PC-9 (cell line): ENCODE measurements at regions not wholly inside any gene's neighbourhood (a gene's known extent, or its start where the extent isn't known, plus 50 kb on each side); places are given as distances from the start of the nearest gene placed in this dataset.

ENCODE experiments used
- BruUV-seq: library from RNA; stranded (reverse); fragments of 400-500 nt; replicated peaks from 2 replicates; lab custom pipeline; 2021; lab: Mats Ljungman, UMichigan
- CTCF ChIA-PET: fragments of 300-600 bp; sonication (Branson Sonifier 250); formaldehyde crosslinking; loops from one replicate; lab custom pipeline; 2022; ENCODE audit warnings: antibody characterized with exemption; lab: Charles Lee
- POLR2A ChIA-PET: fragments of 300-600 bp; sonication (Branson Sonifier 250); formaldehyde crosslinking; loops from one replicate; lab custom pipeline; 2022; ENCODE audit warnings: antibody characterized with exemption; ENCODE audit not compliant: unreplicated experiment; lab: Charles Lee
- DNase-seq, 2 experiments: peaks; one replicate each; pipeline versions ENCODE4 v3.0.0 to v3.0.0-alpha.2; 2015 to 2022; ENCODE audit warnings: mixed read lengths in 1 of 2
- H2AFZ ChIP-seq: fragments of 200-600 bp; sonication (generic); 2 replicates; pipeline ENCODE4 v1.8.1; 2017; ENCODE audit warnings: antibody characterized with exemption
- H3F3A ChIP-seq: fragments of 200-600 bp; sonication (generic); 2 replicates; pipeline ENCODE4 v1.8.1; 2017; ENCODE audit warnings: antibody characterized with exemption, mild to moderate bottlenecking, low read depth; ENCODE audit not compliant: insufficient read depth
- H3K27ac ChIP-seq: fragments of 200-600 bp; sonication (generic); 2 replicates; pipeline ENCODE4 v1.6.1; 2016; ENCODE audit warnings: mixed run types
- H3K27me3 ChIP-seq: fragments of 200-600 bp; sonication (generic); 2 replicates; pipeline ENCODE4 v1.6.1; 2016; ENCODE audit warnings: low read depth, mixed run types; ENCODE audit not compliant: insufficient read depth
- H3K36me3 ChIP-seq: fragments of 200-600 bp; sonication (generic); 2 replicates; pipeline ENCODE4 v1.6.1; 2016; ENCODE audit warnings: low read depth, mixed run types
- H3K4me1 ChIP-seq: fragments of 200-600 bp; sonication (generic); replicated peaks from 2 replicates; pipeline ENCODE4 v1.6.1; 2016; ENCODE audit warnings: mixed run types; ENCODE audit not compliant: insufficient read depth
- H3K4me2 ChIP-seq: fragments of 200-600 bp; sonication (generic); 2 replicates; pipeline ENCODE4 v1.6.1; 2017; ENCODE audit warnings: mixed run types
- H3K4me3 ChIP-seq: fragments of 200-600 bp; sonication (generic); 2 replicates; pipeline ENCODE4 v1.6.1; 2016; ENCODE audit warnings: mixed run types
- H3K79me2 ChIP-seq: fragments of 200-600 bp; sonication (generic); 2 replicates; pipeline ENCODE4 v1.6.1; 2017; ENCODE audit warnings: low read depth, mixed run types
- H3K9me2 ChIP-seq: fragments of 200-600 bp; sonication (generic); 2 replicates; pipeline ENCODE4 v1.8.1; 2017; ENCODE audit warnings: mild to moderate bottlenecking; ENCODE audit not compliant: insufficient read depth
- H3K9me3 ChIP-seq: fragments of 200-600 bp; sonication (generic); 2 replicates; pipeline ENCODE4 v1.8.1; 2016; ENCODE audit warnings: low read depth; ENCODE audit not compliant: insufficient read depth
- H4K20me1 ChIP-seq: fragments of 200-600 bp; sonication (generic); 2 replicates; pipeline ENCODE4 v1.8.1; 2017; ENCODE audit not compliant: insufficient read depth
- EZH2 ChIP-seq: fragments of 200-600 bp; sonication (generic); IDR thresholded peaks from 2 replicates; pipeline ENCODE4 v1.8.0; 2017; ENCODE audit warnings: antibody characterized with exemption, low read depth
- intact Hi-C: fragments of 100-400 bp; cut with micrococcal nuclease; formaldehyde crosslinking; loops from one replicate; pipeline ENCODE4 v1.10.0; 2022; ENCODE audit not compliant: unreplicated experiment
- TF ChIP-seq, protein P1 (sequence below): fragments of 200-600 bp; sonication (generic); conservative IDR thresholded peaks from 2 replicates; pipeline ENCODE4 v1.6.1; 2017; ENCODE audit warnings: mixed run types, antibody characterized with exemption, mild to moderate bottlenecking, moderate library complexity

DNA sequence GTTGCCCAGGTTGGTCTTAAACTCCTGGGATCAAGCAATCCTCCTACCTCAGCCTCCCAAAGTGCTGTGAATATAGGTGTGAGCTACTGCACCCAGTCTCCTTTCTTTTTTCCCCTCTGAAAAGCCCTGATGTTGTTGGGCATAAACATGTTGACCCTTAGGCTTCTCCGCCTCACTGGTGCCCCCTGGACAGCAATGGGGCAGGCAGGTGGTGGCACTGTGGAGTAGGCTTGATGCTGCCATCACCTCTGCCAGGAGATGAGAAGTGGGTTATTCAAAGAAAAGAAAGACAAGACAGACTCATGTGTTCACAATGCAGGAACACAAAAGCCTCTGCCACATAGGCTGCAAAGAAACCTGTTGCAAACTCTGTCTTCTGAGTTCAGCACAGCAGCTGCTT, 169.9 kb downstream of the EN1 start:
- Histone ChIP-seq H3K4me2 (no peak overlapping the region), H3K4me1 (peaks cover 27% of the 10 kb centered on the region), H3K27ac (no peak overlapping the region), H3F3A (0 out of 2 replicates have a peak, but pooled peaks cover 4% of the 10 kb centered on the region), H3K9me3 (no peaks in the 10 kb centered on the region), H3K9me2 (no peaks in the 10 kb centered on the region), H3K36me3 (no peaks in the 10 kb centered on the region), H3K4me3 (no peak overlapping the region), H2AFZ (no peak overlapping the region), H3K27me3 (no peaks in the 10 kb centered on the region), H3K79me2 (no peaks in the 10 kb centered on the region), H4K20me1 (no peaks in the 10 kb centered on the region)
- POLR2A ChIA-PET = no interaction called here
- no peak for TF ChIP-seq EZH2
- TF ChIP-seq, protein P1, sequence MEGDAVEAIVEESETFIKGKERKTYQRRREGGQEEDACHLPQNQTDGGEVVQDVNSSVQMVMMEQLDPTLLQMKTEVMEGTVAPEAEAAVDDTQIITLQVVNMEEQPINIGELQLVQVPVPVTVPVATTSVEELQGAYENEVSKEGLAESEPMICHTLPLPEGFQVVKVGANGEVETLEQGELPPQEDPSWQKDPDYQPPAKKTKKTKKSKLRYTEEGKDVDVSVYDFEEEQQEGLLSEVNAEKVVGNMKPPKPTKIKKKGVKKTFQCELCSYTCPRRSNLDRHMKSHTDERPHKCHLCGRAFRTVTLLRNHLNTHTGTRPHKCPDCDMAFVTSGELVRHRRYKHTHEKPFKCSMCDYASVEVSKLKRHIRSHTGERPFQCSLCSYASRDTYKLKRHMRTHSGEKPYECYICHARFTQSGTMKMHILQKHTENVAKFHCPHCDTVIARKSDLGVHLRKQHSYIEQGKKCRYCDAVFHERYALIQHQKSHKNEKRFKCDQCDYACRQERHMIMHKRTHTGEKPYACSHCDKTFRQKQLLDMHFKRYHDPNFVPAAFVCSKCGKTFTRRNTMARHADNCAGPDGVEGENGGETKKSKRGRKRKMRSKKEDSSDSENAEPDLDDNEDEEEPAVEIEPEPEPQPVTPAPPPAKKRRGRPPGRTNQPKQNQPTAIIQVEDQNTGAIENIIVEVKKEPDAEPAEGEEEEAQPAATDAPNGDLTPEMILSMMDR = no peak
- no peak for DNase-seq
- CTCF ChIA-PET = no interaction called here
- BruUV-seq = no TSS peak
- intact Hi-C loops = no loop called here

DNA sequence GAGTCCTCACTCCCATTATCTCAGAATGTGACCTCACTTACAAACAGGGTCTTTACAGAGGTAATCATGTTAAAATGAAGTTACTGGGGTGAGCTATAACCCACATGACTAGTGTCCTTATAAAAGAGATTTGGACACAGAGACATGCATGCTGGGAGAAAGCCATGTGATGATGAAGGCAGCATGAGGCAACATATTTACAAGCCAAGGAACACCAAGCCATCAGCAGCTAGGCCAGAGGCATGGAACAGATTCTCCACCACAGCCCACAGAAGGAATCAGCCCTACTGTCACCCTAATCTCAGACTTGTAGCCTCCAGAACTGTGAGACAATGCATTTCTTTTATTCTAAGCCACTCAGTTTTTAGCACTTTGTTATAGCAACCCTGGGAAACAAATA, 171.9 kb downstream of the EN1 start:
- BruUV-seq = no TSS peak
- Histone ChIP-seq H2AFZ (no peak overlapping the region), H3K79me2 (no peaks in the 10 kb centered on the region), H3F3A (0 out of 2 replicates have a peak, but pooled peaks cover 4% of the 10 kb centered on the region), H3K9me2 (no peaks in the 10 kb centered on the region), H3K4me1 (peaks cover 33% of the 10 kb centered on the region), H3K4me2 (no peak overlapping the region), H3K27ac (no peak overlapping the region), H3K4me3 (no peak overlapping the region), H3K27me3 (no peaks in the 10 kb centered on the region), H4K20me1 (no peaks in the 10 kb centered on the region), H3K36me3 (no peaks in the 10 kb centered on the region), H3K9me3 (no peaks in the 10 kb centered on the region)
- POLR2A ChIA-PET = no interaction called here
- CTCF ChIA-PET = no interaction called here
- TF ChIP-seq, protein P1 = no peak
- TF ChIP-seq EZH2 = no peak
- no peak for DNase-seq
- intact Hi-C loops = no loop called here

DNA sequence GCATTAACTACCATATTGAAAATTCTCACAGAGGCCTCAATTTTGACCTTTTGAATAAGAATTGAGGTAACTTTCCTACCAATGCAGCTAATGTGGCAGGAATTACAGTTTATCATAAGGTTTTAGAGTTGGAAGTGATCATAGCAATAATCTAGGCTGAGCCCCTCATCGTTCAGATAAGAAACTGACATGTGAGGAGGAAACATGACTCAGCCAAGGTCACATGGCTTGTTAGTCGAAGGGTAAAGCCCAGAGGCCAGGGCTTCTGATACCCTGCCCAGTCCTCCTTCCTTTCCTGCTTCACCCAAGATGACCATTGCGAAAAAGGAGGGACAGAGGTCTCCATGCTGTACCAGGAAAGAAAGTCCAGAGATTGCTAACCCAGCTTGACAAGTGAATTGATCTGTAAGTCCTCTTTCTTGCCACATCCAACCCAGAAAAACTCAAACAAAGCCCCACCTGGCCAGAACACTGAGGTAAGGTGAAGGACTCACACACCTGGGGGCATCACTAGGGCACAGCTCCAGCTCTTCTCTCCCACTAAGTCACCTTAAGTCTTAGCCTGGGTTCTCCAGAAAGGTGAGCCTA, 174.8 kb downstream of the EN1 start:
- peak in 1 of 2 experiments; percentile 64 for DNase-seq
- H3K27me3 ChIP-seq = no peaks in the 10 kb centered on the region
- BruUV-seq = no TSS peak
- H3K9me3 ChIP-seq = no peaks in the 10 kb centered on the region
- intact Hi-C loops = no loop called here
- no peaks in the 10 kb centered on the region for H4K20me1 ChIP-seq
- peaks cover 24% of the 10 kb centered on the region for H3F3A ChIP-seq
- H3K27ac ChIP-seq = peak overlapping the region; percentile 20; the same call in 1 of the 2 replicates
- no peaks in the 10 kb centered on the region for H3K79me2 ChIP-seq
- no peaks in the 10 kb centered on the region for H3K36me3 ChIP-seq
- H2AFZ ChIP-seq = no peak overlapping the region; the same call in 1 of the 2 replicates
- peaks cover 43% of the 10 kb centered on the region for H3K4me1 ChIP-seq
- ChIA-PET CTCF (no interaction called here), POLR2A (no interaction called here)
- no peaks in the 10 kb centered on the region for H3K9me2 ChIP-seq
- no peak overlapping the region for H3K4me3 ChIP-seq
- TF ChIP-seq, protein P1 = no peak
- TF ChIP-seq EZH2 = no peak
- H3K4me2 ChIP-seq = no peak overlapping the region; the same call in 1 of the 2 replicates
